GM18498 (cell line): ENCODE measurements at regions not wholly inside any gene's neighbourhood (a gene's known extent, or its start where the extent isn't known, plus 50 kb on each side); places are given as distances from the start of the nearest gene placed in this dataset.

ENCODE experiments used
- ATAC-seq: cut with Tn5 transposase; IDR thresholded peaks from one replicate; pipeline ENCODE4 v1.9.1; 2021; ENCODE audit warnings: mild to moderate bottlenecking, moderate library complexity; ENCODE audit not compliant: unreplicated experiment

- ATAC-seq, result no peak
Observed at GRCh38 chr2:164439885-164440284, 181.4 kb downstream of the GRB14 start.

- ATAC-seq, result no peak
Observed at GRCh38 chr2:164439235-164439634, 182.0 kb downstream of the GRB14 start.

- no peak for ATAC-seq
Observed at GRCh38 chr2:164438490-164439205, 182.6 kb downstream of the GRB14 start.

GRCh38 chr2:164436131-164436530 lies 185.2 kb downstream of the GRB14 start:
- ATAC-seq, result no peak

GRCh38 chr2:164430166-164430783 lies 191.0 kb downstream of the GRB14 start:
- peak; percentile 72 for ATAC-seq

GRCh38 chr2:164429354-164429753 lies 191.9 kb downstream of the GRB14 start:
- ATAC-seq, result no peak

GRCh38 chr2:164427111-164427510 lies 194.2 kb downstream of the GRB14 start:
- no peak for ATAC-seq

- ATAC-seq, result no peak
Observed at GRCh38 chr2:164420787-164421186, 200.5 kb downstream of the GRB14 start.

GRCh38 chr2:164412831-164413230 lies 208.5 kb downstream of the GRB14 start:
- ATAC-seq, result no peak

GRCh38 chr2:164389411-164389810 lies 231.9 kb downstream of the GRB14 start:
- ATAC-seq, result no peak

GRCh38 chr2:164388511-164388910 lies 232.8 kb downstream of the GRB14 start:
- ATAC-seq, result peak; percentile 82

GRCh38 chr2:164386231-164386630 lies 235.1 kb downstream of the GRB14 start:
- ATAC-seq, result no peak

- no peak for ATAC-seq
Observed at GRCh38 chr2:164384434-164384833, 236.8 kb downstream of the GRB14 start.

- no peak for ATAC-seq
Observed at GRCh38 chr2:164371916-164372315, 249.4 kb downstream of the GRB14 start.

- ATAC-seq, result no peak
Observed at GRCh38 chr2:164369366-164369765, 251.9 kb downstream of the GRB14 start.

GRCh38 chr2:164368896-164369295 lies 252.4 kb downstream of the GRB14 start:
- no peak for ATAC-seq

- ATAC-seq, result no peak
Observed at GRCh38 chr2:164363646-164364045, 257.6 kb downstream of the GRB14 start.

- ATAC-seq, result no peak
Observed at GRCh38 chr2:164351536-164351935, 269.7 kb downstream of the GRB14 start.

- ATAC-seq, result no peak
Observed at GRCh38 chr2:164335947-164336346, 285.3 kb downstream of the GRB14 start.

- no peak for ATAC-seq
Observed at GRCh38 chr2:164335128-164335527, 286.2 kb downstream of the GRB14 start.

GRCh38 chr2:164328310-164328709 lies 293.0 kb downstream of the GRB14 start:
- no peak for ATAC-seq

- no peak for ATAC-seq
Observed at GRCh38 chr2:164323978-164324377, 297.3 kb downstream of the GRB14 start.

GRCh38 chr2:164314148-164314547 lies 307.1 kb downstream of the GRB14 start:
- no peak for ATAC-seq
